HEK293 (cell line): ENCODE measurements at regions not wholly inside any gene's neighbourhood (a gene's known extent, or its start where the extent isn't known, plus 50 kb on each side); places are given as distances from the start of the nearest gene placed in this dataset.

Experiments
- CTCF ChIA-PET: fragments of 350-600 bp; formaldehyde crosslinking; extraction: SDS; loops from one replicate; lab custom pipeline; 2021; ENCODE audit warnings: antibody characterized with exemption; lab: Yijun Ruan, JAX
- POLR2A ChIA-PET: fragments of 300-600 bp; formaldehyde crosslinking; extraction: SDS; loops from one replicate; lab custom pipeline; 2020; ENCODE audit warnings: antibody characterized with exemption, inconsistent platforms; lab: Yijun Ruan, JAX
- H3K27ac ChIP-seq: fragments of 200-500 bp; sonication (Bioruptor generic); 2 replicates; pipeline ENCODE4 v1.5.1; 2014; ENCODE audit warnings: low read depth, low read length, control low read depth, inconsistent platforms; ENCODE audit errors: extremely low read depth
- H3K36me3 ChIP-seq, 2 experiments: fragments of 200-500 bp in 1 of 2; sonication (Bioruptor generic) in 1 of 2; 1 replicate in 1 of 2; 2 replicates in 1 of 2; pipeline ENCODE4 v1.5.1; 2014 to 2017; ENCODE audit warnings: inconsistent platforms in 2 of 2, low read length in 2 of 2; ENCODE audit not compliant: control insufficient read depth in 2 of 2, insufficient read depth in 1 of 2
- H3K4me1 ChIP-seq: fragments of 200-500 bp; sonication (Bioruptor generic); 2 replicates; pipeline ENCODE4 v1.5.1; 2014; ENCODE audit warnings: mild to moderate bottlenecking, low read length, inconsistent platforms; ENCODE audit not compliant: control insufficient read depth, insufficient read depth
- H3K4me3 ChIP-seq: 2 replicates; pipeline ENCODE4 v1.5.1; 2011; ENCODE audit warnings: low read depth, mild to moderate bottlenecking, control low read depth, low read length, moderate library complexity
- H3K9me3 ChIP-seq: fragments of 200-500 bp; sonication (Bioruptor generic); 2 replicates; pipeline ENCODE4 v1.5.1; 2014; ENCODE audit warnings: low read depth, low read length, inconsistent platforms; ENCODE audit not compliant: control insufficient read depth, insufficient read depth
- BCL11B ChIP-seq: fragments of 450-650 bp; formaldehyde crosslinking; IDR thresholded peaks from 2 replicates; pipeline ENCODE4 v1.5.1; 2016; ENCODE audit warnings: low read depth, missing biosample characterization, missing genetic modification characterization
- HOXA7 ChIP-seq: sonication (generic); formaldehyde crosslinking; IDR thresholded peaks from 2 replicates; pipeline ENCODE4 v1.8.1; 2022; ENCODE audit warnings: missing genetic modification reagents, borderline replicate concordance
- REPIN1 ChIP-seq: fragments of 450-650 bp; formaldehyde crosslinking; IDR thresholded peaks from 2 replicates; pipeline ENCODE4 v1.5.1; 2017; ENCODE audit warnings: missing biosample characterization, missing genetic modification characterization, low read depth
- SCRT1 ChIP-seq: fragments of 450-650 bp; formaldehyde crosslinking; IDR thresholded peaks from 2 replicates; pipeline ENCODE4 v1.5.1; 2016; ENCODE audit warnings: missing biosample characterization, missing genetic modification characterization, borderline replicate concordance
- SCRT2 ChIP-seq: fragments of 450-650 bp; formaldehyde crosslinking; IDR thresholded peaks from 2 replicates; pipeline ENCODE4 v1.5.1; 2016; ENCODE audit warnings: missing biosample characterization, missing genetic modification characterization
- YY1 ChIP-seq: fragments of 450-650 bp; formaldehyde crosslinking; IDR thresholded peaks from 2 replicates; pipeline ENCODE4 v1.5.1; 2018; ENCODE audit warnings: missing biosample characterization, missing genetic modification characterization
- ZBTB17 ChIP-seq: fragments of 450-650 bp; formaldehyde crosslinking; IDR thresholded peaks from 2 replicates; pipeline ENCODE4 v1.5.1; 2016; ENCODE audit warnings: missing biosample characterization, missing genetic modification characterization
- ZBTB8A ChIP-seq: fragments of 450-650 bp; formaldehyde crosslinking; IDR thresholded peaks from 2 replicates; pipeline ENCODE4 v1.5.1; 2016; ENCODE audit warnings: missing biosample characterization, missing genetic modification characterization
- ZFP69B ChIP-seq: fragments of 450-650 bp; formaldehyde crosslinking; IDR thresholded peaks from 2 replicates; pipeline ENCODE4 v1.5.1; 2016; ENCODE audit warnings: missing biosample characterization, missing genetic modification characterization
- ZNF140 ChIP-seq: fragments of 450-650 bp; formaldehyde crosslinking; IDR thresholded peaks from 2 replicates; pipeline ENCODE4 v1.5.1; 2016; ENCODE audit warnings: missing biosample characterization, missing genetic modification characterization
- ZNF155 ChIP-seq: fragments of 450-650 bp; formaldehyde crosslinking; IDR thresholded peaks from 2 replicates; pipeline ENCODE4 v1.5.1; 2016; ENCODE audit warnings: missing biosample characterization, missing genetic modification characterization
- ZNF221 ChIP-seq: fragments of 450-650 bp; formaldehyde crosslinking; IDR thresholded peaks from 2 replicates; pipeline ENCODE4 v1.5.1; 2017; ENCODE audit warnings: missing biosample characterization, missing genetic modification characterization, borderline replicate concordance
- ZNF239 ChIP-seq: fragments of 450-650 bp; formaldehyde crosslinking; IDR thresholded peaks from 2 replicates; pipeline ENCODE4 v1.5.1; 2016; ENCODE audit warnings: missing biosample characterization, missing genetic modification characterization
- ZNF354C ChIP-seq: fragments of 450-650 bp; formaldehyde crosslinking; IDR thresholded peaks from 2 replicates; pipeline ENCODE4 v1.5.1; 2016; ENCODE audit warnings: missing biosample characterization, missing genetic modification characterization, low read depth, borderline replicate concordance
- ZNF426 ChIP-seq: fragments of 450-650 bp; formaldehyde crosslinking; IDR thresholded peaks from 2 replicates; pipeline ENCODE4 v1.5.1; 2017; ENCODE audit warnings: missing biosample characterization, missing genetic modification characterization, mild to moderate bottlenecking, inconsistent platforms, moderate library complexity
- ZNF501 ChIP-seq: fragments of 450-650 bp; formaldehyde crosslinking; IDR thresholded peaks from 2 replicates; pipeline ENCODE4 v1.5.1; 2016; ENCODE audit warnings: missing biosample characterization, missing genetic modification characterization
- ZNF555 ChIP-seq: fragments of 450-650 bp; formaldehyde crosslinking; conservative IDR thresholded peaks from 2 replicates; pipeline ENCODE4 v1.5.1; 2017; ENCODE audit warnings: missing biosample characterization, mild to moderate bottlenecking, missing genetic modification characterization, inconsistent platforms
- ZNF677 ChIP-seq: fragments of 450-650 bp; IDR thresholded peaks from 2 replicates; pipeline ENCODE4 v1.5.0; 2018; ENCODE audit warnings: missing biosample characterization, mild to moderate bottlenecking, missing genetic modification characterization, moderate library complexity
- ZSCAN18 ChIP-seq: fragments of 450-650 bp; formaldehyde crosslinking; IDR thresholded peaks from 2 replicates; pipeline ENCODE4 v1.5.1; 2016; ENCODE audit warnings: missing biosample characterization, missing genetic modification characterization
- ZSCAN30 ChIP-seq: fragments of 450-650 bp; IDR thresholded peaks from 2 replicates; pipeline ENCODE4 v1.5.1; 2018; ENCODE audit warnings: missing biosample characterization, mild to moderate bottlenecking, missing genetic modification characterization, moderate library complexity
- TF ChIP-seq, protein P1 (sequence below): fragments of 450-650 bp; formaldehyde crosslinking; IDR thresholded peaks from 2 replicates; pipeline ENCODE4 v1.5.1; 2017; ENCODE audit warnings: missing biosample characterization, missing genetic modification characterization
- TF ChIP-seq, protein P2 (sequence below): fragments of 450-650 bp; formaldehyde crosslinking; IDR thresholded peaks from 2 replicates; pipeline ENCODE4 v1.5.1; 2017; ENCODE audit warnings: missing biosample characterization, missing genetic modification characterization
- TF ChIP-seq, protein P3 (sequence below): fragments of 450-650 bp; formaldehyde crosslinking; IDR thresholded peaks from 2 replicates; pipeline ENCODE4 v1.5.1; 2017; ENCODE audit warnings: missing biosample characterization, missing genetic modification characterization
- TF ChIP-seq, protein P4 (sequence below): fragments of 450-650 bp; formaldehyde crosslinking; IDR thresholded peaks from 2 replicates; pipeline ENCODE4 v1.5.1; 2016; ENCODE audit warnings: missing biosample characterization, missing genetic modification characterization

- no peak for TF ChIP-seq ZSCAN30 (tag by site-specific recombination)
- no peak for TF ChIP-seq REPIN1 (tag by site-specific recombination)
- TF ChIP-seq ZNF239 (tag by site-specific recombination) = no peak
- no peak for TF ChIP-seq ZNF677 (tag by site-specific recombination)
These were observed 229.9 kb upstream of the GRIN3A start (continued) for GRCh38 chr9:101968392-101968791.

DNA sequence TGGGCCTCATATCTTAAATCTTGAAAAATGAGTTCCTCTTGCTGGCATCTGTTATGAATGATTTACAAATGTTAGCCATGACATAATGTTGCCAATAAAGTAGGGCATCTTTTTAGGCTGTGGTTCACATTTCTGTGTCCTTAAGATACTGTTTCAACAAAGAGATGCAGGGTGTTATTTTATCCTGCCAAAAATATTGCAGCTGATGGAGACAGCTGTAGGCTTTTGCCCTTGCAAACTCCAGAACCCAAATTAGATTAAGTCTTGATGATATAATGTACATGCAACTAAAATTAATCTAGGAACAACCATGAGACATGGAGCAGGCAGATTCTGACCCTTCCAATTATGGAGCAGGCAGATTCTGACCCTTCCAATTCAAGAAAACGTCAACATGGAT lies 228.2 kb upstream of the GRIN3A start:
- Histone ChIP-seq H3K4me3 (no peak overlapping the region), H3K9me3 (no peaks in the 10 kb centered on the region), H3K36me3 (no peaks in the 10 kb centered on the region), H3K27ac (no peak overlapping the region), H3K4me1 (no peaks in the 10 kb centered on the region)
- TF ChIP-seq ZNF354C (tag by site-specific recombination) = no peak
- no peak for TF ChIP-seq ZFP69B
- TF ChIP-seq ZNF155 = no peak
- TF ChIP-seq, protein P1, sequence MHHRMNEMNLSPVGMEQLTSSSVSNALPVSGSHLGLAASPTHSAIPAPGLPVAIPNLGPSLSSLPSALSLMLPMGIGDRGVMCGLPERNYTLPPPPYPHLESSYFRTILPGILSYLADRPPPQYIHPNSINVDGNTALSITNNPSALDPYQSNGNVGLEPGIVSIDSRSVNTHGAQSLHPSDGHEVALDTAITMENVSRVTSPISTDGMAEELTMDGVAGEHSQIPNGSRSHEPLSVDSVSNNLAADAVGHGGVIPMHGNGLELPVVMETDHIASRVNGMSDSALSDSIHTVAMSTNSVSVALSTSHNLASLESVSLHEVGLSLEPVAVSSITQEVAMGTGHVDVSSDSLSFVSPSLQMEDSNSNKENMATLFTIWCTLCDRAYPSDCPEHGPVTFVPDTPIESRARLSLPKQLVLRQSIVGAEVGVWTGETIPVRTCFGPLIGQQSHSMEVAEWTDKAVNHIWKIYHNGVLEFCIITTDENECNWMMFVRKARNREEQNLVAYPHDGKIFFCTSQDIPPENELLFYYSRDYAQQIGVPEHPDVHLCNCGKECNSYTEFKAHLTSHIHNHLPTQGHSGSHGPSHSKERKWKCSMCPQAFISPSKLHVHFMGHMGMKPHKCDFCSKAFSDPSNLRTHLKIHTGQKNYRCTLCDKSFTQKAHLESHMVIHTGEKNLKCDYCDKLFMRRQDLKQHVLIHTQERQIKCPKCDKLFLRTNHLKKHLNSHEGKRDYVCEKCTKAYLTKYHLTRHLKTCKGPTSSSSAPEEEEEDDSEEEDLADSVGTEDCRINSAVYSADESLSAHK (tag by site-specific recombination) = no peak
- TF ChIP-seq ZSCAN18 (tag by site-specific recombination) = no peak
- TF ChIP-seq BCL11B (tag by site-specific recombination) = no peak
- CTCF ChIA-PET = interaction anchor here (0.7 to 1.3 kb wide), 3 partner anchors 11 to 315 kb away, joined by 3 read pairs; no protein-coding TSS in a partner anchor
- POLR2A ChIA-PET = no interaction called here

DNA sequence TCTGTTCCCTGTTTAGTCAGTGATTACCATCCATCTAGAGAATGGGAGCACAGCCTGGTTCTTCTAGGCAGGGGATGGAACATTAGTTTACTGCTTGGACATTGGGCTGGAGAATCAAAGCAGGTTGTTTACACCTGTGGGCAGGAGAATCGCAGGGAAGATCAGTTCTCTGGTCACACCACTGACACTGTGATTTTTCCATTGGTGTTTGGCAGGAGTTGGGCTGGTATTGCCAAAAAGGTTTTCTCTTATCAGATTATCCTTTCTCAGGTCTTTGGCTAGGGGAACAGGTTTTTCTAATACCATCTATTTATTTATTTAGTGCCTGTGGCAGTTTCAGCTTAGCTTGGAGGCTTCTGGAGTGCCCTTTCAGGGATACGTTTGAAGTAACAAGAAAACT lies 219.3 kb upstream of the GRIN3A start:
- Histone ChIP-seq H3K27ac (no peak overlapping the region), H3K36me3 (no peaks in the 10 kb centered on the region), H3K4me3 (no peak overlapping the region), H3K4me1 (no peaks in the 10 kb centered on the region), H3K9me3 (no peaks in the 10 kb centered on the region)
- TF ChIP-seq ZFP69B = no peak
- no peak for TF ChIP-seq ZBTB17
- TF ChIP-seq SCRT2 (tag by site-specific recombination) = no peak
- POLR2A ChIA-PET = no interaction called here
- CTCF ChIA-PET = no interaction called here

DNA sequence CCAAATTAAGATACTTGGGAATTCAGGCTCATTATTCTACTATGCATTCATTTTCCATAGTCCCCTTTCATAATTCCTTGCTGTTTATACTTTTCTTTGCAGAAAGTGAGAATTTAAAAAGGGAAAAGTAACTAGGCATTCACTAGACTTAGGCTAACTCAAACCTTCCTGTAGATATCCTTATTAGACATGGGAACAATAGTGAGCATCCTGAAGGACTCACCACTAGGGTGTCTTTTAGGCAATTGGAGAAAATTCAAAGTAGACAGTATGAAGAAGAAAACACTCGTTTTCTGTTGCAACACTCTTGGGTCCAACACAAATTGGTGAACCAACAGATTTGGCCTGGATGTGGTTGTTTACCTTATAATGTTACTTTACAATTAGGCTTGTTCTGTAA lies 213.2 kb upstream of the GRIN3A start:
- CTCF ChIA-PET = no interaction called here
- H3K4me1 ChIP-seq = no peaks in the 10 kb centered on the region
- POLR2A ChIA-PET = no interaction called here
- no peaks in the 10 kb centered on the region for H3K36me3 ChIP-seq
- H3K27ac ChIP-seq = no peak overlapping the region
- no peak overlapping the region for H3K4me3 ChIP-seq
- no peaks in the 10 kb centered on the region for H3K9me3 ChIP-seq
- no peak for TF ChIP-seq ZNF426 (tag by site-specific recombination)
- no peak for TF ChIP-seq SCRT1 (tag by site-specific recombination)
- TF ChIP-seq ZNF140 (tag by site-specific recombination) = no peak
- TF ChIP-seq, protein P2, sequence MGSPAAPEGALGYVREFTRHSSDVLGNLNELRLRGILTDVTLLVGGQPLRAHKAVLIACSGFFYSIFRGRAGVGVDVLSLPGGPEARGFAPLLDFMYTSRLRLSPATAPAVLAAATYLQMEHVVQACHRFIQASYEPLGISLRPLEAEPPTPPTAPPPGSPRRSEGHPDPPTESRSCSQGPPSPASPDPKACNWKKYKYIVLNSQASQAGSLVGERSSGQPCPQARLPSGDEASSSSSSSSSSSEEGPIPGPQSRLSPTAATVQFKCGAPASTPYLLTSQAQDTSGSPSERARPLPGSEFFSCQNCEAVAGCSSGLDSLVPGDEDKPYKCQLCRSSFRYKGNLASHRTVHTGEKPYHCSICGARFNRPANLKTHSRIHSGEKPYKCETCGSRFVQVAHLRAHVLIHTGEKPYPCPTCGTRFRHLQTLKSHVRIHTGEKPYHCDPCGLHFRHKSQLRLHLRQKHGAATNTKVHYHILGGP = no peak
- no peak for TF ChIP-seq ZNF221 (tag by site-specific recombination)
- TF ChIP-seq REPIN1 (tag by site-specific recombination) = no peak
- no peak for TF ChIP-seq HOXA7 (CRISPR knock-in tag)
- TF ChIP-seq, protein P3, sequence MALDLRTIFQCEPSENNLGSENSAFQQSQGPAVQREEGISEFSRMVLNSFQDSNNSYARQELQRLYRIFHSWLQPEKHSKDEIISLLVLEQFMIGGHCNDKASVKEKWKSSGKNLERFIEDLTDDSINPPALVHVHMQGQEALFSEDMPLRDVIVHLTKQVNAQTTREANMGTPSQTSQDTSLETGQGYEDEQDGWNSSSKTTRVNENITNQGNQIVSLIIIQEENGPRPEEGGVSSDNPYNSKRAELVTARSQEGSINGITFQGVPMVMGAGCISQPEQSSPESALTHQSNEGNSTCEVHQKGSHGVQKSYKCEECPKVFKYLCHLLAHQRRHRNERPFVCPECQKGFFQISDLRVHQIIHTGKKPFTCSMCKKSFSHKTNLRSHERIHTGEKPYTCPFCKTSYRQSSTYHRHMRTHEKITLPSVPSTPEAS (tag by site-specific recombination) = no peak
- no peak for TF ChIP-seq YY1 (tag by site-specific recombination)
- TF ChIP-seq, protein P4, sequence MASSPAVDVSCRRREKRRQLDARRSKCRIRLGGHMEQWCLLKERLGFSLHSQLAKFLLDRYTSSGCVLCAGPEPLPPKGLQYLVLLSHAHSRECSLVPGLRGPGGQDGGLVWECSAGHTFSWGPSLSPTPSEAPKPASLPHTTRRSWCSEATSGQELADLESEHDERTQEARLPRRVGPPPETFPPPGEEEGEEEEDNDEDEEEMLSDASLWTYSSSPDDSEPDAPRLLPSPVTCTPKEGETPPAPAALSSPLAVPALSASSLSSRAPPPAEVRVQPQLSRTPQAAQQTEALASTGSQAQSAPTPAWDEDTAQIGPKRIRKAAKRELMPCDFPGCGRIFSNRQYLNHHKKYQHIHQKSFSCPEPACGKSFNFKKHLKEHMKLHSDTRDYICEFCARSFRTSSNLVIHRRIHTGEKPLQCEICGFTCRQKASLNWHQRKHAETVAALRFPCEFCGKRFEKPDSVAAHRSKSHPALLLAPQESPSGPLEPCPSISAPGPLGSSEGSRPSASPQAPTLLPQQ = no peak
- no peak for TF ChIP-seq ZNF354C (tag by site-specific recombination)
- no peak for TF ChIP-seq ZBTB8A
- TF ChIP-seq ZNF501 (tag by site-specific recombination) = no peak
- TF ChIP-seq ZNF555 (tag by site-specific recombination) = no peak
